SK-N-SH (cell line): ENCODE measurements at regions not wholly inside any gene's neighbourhood (a gene's known extent, or its start where the extent isn't known, plus 50 kb on each side); places are given as distances from the start of the nearest gene placed in this dataset.

Source experiments
- CTCF ChIA-PET: fragments of 300-600, 350-600 bp; formaldehyde crosslinking; extraction: SDS; loops from one replicate; lab custom pipeline; 2021; lab: Yijun Ruan, JAX
- POLR2A ChIA-PET: fragments of 350-600 bp; sonication (Branson Sonifier 250); formaldehyde crosslinking; extraction: SDS; loops from one replicate; lab custom pipeline; 2020; ENCODE audit warnings: antibody characterized with exemption, inconsistent platforms; lab: Yijun Ruan, JAX
- DNase-seq: peaks from one replicate; pipeline ENCODE4 v3.0.0; 2012
- H2AFZ ChIP-seq: fragments of 200-600 bp; sonication (generic); 2 replicates; pipeline ENCODE4 v1.8.1; 2016; ENCODE audit warnings: antibody characterized with exemption, mild to moderate bottlenecking, low read depth
- H3F3A ChIP-seq: fragments of 200-600 bp; sonication (generic); replicated peaks from 2 replicates; pipeline ENCODE3; 2016; ENCODE audit warnings: antibody characterized with exemption, mild to moderate bottlenecking; ENCODE audit not compliant: insufficient read depth
- H3K27ac ChIP-seq, 2 experiments: fragments of 200-500 bp in 1 of 2; fragments of 200-600 bp in 1 of 2; sonication (Bioruptor generic) in 1 of 2; sonication (generic), shearing (Covaris generic) in 1 of 2; 2 replicates each; pipeline versions ENCODE4 v1.5.1 to v1.6.1; 2014 to 2016; ENCODE audit warnings: low read depth in 2 of 2, inconsistent platforms in 1 of 2, low read length in 1 of 2, mild to moderate bottlenecking in 1 of 2, mixed read lengths in 1 of 2
- H3K27me3 ChIP-seq: fragments of 200-600 bp; sonication (generic), shearing (Covaris generic); 2 replicates; pipeline ENCODE4 v1.6.1; 2016; ENCODE audit warnings: mixed run types; ENCODE audit not compliant: insufficient read depth
- H3K36me3 ChIP-seq, 2 experiments: fragments of 200-500 bp in 1 of 2; fragments of 200-600 bp in 1 of 2; sonication (Bioruptor generic) in 1 of 2; sonication (generic) in 1 of 2; replicated peaks in 1 of 2; 2 replicates each; pipeline versions ENCODE3 to v1.5.1; 2014 to 2016; ENCODE audit warnings: low read length in 1 of 2, mild to moderate bottlenecking in 1 of 2; ENCODE audit not compliant: insufficient read depth in 2 of 2, control insufficient read depth in 1 of 2
- H3K4me1 ChIP-seq, 2 experiments: fragments of 200-500 bp in 1 of 2; fragments of 200-600 bp in 1 of 2; sonication (Bioruptor generic) in 1 of 2; sonication (generic), shearing (Covaris generic) in 1 of 2; 2 replicates each; pipeline versions ENCODE4 v1.5.1 to v1.6.1; 2014 to 2016; ENCODE audit warnings: low read depth in 1 of 2, low read length in 1 of 2, mixed run types in 1 of 2; ENCODE audit not compliant: insufficient read depth in 2 of 2, control insufficient read depth in 1 of 2
- H3K4me2 ChIP-seq: fragments of 200-600 bp; sonication (generic), shearing (Covaris generic); 2 replicates; pipeline ENCODE4 v1.6.1; 2017; ENCODE audit warnings: mixed run types
- H3K4me3 ChIP-seq, 2 experiments: fragments of 200-500 bp in 1 of 2; fragments of 200-600 bp in 1 of 2; sonication (Bioruptor generic) in 1 of 2; sonication (generic), shearing (Covaris generic) in 1 of 2; 2 replicates each; pipeline versions ENCODE4 v1.5.1 to v1.8.1; 2014 to 2016; ENCODE audit warnings: low read depth in 2 of 2, inconsistent platforms in 1 of 2, low read length in 1 of 2, mild to moderate bottlenecking in 1 of 2, mixed read lengths in 1 of 2, moderate library complexity in 1 of 2
- H3K79me2 ChIP-seq: fragments of 200-600 bp; sonication (generic); 2 replicates; pipeline ENCODE4 v1.8.1; 2017; ENCODE audit warnings: mild to moderate bottlenecking; ENCODE audit not compliant: insufficient read depth
- H3K9ac ChIP-seq: fragments of 200-600 bp; sonication (generic); 2 replicates; pipeline ENCODE4 v1.6.1; 2017; ENCODE audit warnings: mixed run types
- H3K9me2 ChIP-seq: fragments of 200-600 bp; sonication (generic); 2 replicates; pipeline ENCODE4 v1.6.1; 2017; ENCODE audit warnings: mixed run types
- H3K9me3 ChIP-seq: fragments of 200-600 bp; sonication (generic); 2 replicates; pipeline ENCODE4 v1.6.1; 2017; ENCODE audit warnings: mixed run types, mild to moderate bottlenecking, moderate library complexity
- H4K20me1 ChIP-seq: fragments of 200-600 bp; sonication (generic); 2 replicates; pipeline ENCODE4 v1.6.1; 2017; ENCODE audit warnings: mild to moderate bottlenecking, mixed run types; ENCODE audit not compliant: insufficient read depth
- CHD2 ChIP-seq: fragments of 150-350 bp; IDR thresholded peaks from 2 replicates; pipeline ENCODE4 v1.6.1; 2018; ENCODE audit warnings: low read length; ENCODE audit not compliant: partially characterized antibody
- ELF1 ChIP-seq: IDR thresholded peaks from 2 replicates; pipeline ENCODE4 v1.4.0; 2012
- EZH2phosphoT487 ChIP-seq: fragments of 200-600 bp; sonication (generic); IDR thresholded peaks from 2 replicates; pipeline ENCODE4 v1.6.1; 2017; ENCODE audit warnings: low read depth, mixed run types, mild to moderate bottlenecking, antibody characterized with exemption, moderate library complexity, borderline replicate concordance
- FOSL2 ChIP-seq: IDR thresholded peaks from 2 replicates; pipeline ENCODE4 v1.4.0; 2012; ENCODE audit warnings: low read depth, mild to moderate bottlenecking, moderate library complexity, borderline replicate concordance
- FOXJ3 ChIP-seq: sonication (generic); formaldehyde crosslinking; IDR thresholded peaks from 2 replicates; pipeline ENCODE4 v1.5.1; 2020; ENCODE audit warnings: mild to moderate bottlenecking, missing genetic modification reagents
- GABPA ChIP-seq: IDR thresholded peaks from 2 replicates; pipeline ENCODE4 v1.4.0; 2012; ENCODE audit warnings: low read depth, mild to moderate bottlenecking
- GATA2 ChIP-seq: sonication (generic); formaldehyde crosslinking; IDR thresholded peaks from 2 replicates; pipeline ENCODE4 v1.5.0; 2020; ENCODE audit warnings: mild to moderate bottlenecking, missing genetic modification reagents
- MXI1 ChIP-seq: IDR thresholded peaks from 2 replicates; pipeline ENCODE4 v1.6.1; 2012; ENCODE audit warnings: mild to moderate bottlenecking, low read depth, low read length, improper control_type of control experiment
- NFIC ChIP-seq: IDR thresholded peaks from 2 replicates; pipeline ENCODE4 v1.4.0; 2012; ENCODE audit warnings: borderline replicate concordance
- NRF1 ChIP-seq: IDR thresholded peaks from 2 replicates; pipeline ENCODE4 v1.6.1; 2012; ENCODE audit warnings: low read depth, mild to moderate bottlenecking, low read length
- POLR2AphosphoS5 ChIP-seq: IDR thresholded peaks from 2 replicates; pipeline ENCODE4 v1.6.1; 2012; ENCODE audit warnings: low read depth, low read length
- RAD21 ChIP-seq: IDR thresholded peaks from 2 replicates; pipeline ENCODE4 v1.6.1; 2012; ENCODE audit warnings: mild to moderate bottlenecking, low read length
- RFX5 ChIP-seq: IDR thresholded peaks from 2 replicates; pipeline ENCODE4 v1.6.1; 2012; ENCODE audit warnings: mild to moderate bottlenecking, improper control_type of control experiment, low read length
- TAF1 ChIP-seq: IDR thresholded peaks from 2 replicates; pipeline ENCODE4 v1.6.1; 2012; ENCODE audit warnings: low read depth, mild to moderate bottlenecking, low read length, moderate library complexity, borderline replicate concordance
- TCF12 ChIP-seq: IDR thresholded peaks from 2 replicates; pipeline ENCODE4 v1.4.0; 2012
- WGBS: methylation state at CpG from one replicate; pipeline ENCODE4 v1.1.6; 2017; ENCODE audit warnings: low lambda C conversion rate; 5-methylcytosine and 5-hydroxymethylcytosine counted together
- TF ChIP-seq, protein P1 (sequence below): fragments of 150-350 bp; IDR thresholded peaks from 2 replicates; pipeline ENCODE4 v1.6.1; 2017; ENCODE audit warnings: antibody characterized with exemption, low read length, low read depth, borderline replicate concordance
- TF ChIP-seq, protein P2 (sequence below): IDR thresholded peaks from 2 replicates; pipeline ENCODE4 v1.6.1; 2012; ENCODE audit warnings: mild to moderate bottlenecking, low read depth, low read length, moderate library complexity
- TF ChIP-seq, protein P3 (sequence below): fragments of 200-600 bp; sonication (generic); IDR thresholded peaks from 2 replicates; pipeline ENCODE4 v1.6.1; 2017; ENCODE audit warnings: antibody characterized with exemption, mild to moderate bottlenecking, moderate library complexity
- TF ChIP-seq, protein P4 (sequence below): IDR thresholded peaks from 2 replicates; pipeline ENCODE4 v1.4.0; 2012; ENCODE audit warnings: low read depth, borderline replicate concordance
- TF ChIP-seq, protein P5 (sequence below): fragments of 150-350 bp; IDR thresholded peaks from 2 replicates; pipeline ENCODE4 v1.6.1; 2016; ENCODE audit warnings: mild to moderate bottlenecking, low read depth, low read length

DNA sequence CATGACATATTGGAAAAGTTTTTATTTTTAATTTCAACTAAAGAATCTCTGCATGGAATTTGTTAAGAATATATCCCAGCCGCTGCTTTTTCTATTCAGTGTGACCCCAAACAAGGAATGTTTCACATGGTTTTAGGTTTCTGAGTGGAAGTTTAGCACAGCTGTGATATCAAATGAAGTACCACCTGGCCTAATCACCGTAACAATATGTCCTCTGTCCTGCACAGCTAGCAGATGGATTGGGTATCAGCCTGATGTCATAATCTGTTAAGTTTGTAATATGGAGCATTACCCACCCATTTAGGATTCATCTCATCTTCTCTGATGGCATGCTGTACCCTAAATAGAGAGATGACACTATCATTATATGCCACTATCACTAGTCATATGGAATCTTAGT is 963.7 kb upstream of the ADGRL2 start:
- TF ChIP-seq ELF1 (no peak), RAD21 (no peak), NRF1 (no peak), EZH2phosphoT487 (no peak), TCF12 (no peak), GATA2 (CRISPR knock-in tag) (no peak), FOXJ3 (CRISPR knock-in tag) (no peak), FOSL2 (no peak), RFX5 (no peak), TAF1 (no peak), GABPA (no peak), POLR2AphosphoS5 (no peak), CHD2 (no peak), MXI1 (no peak), NFIC (no peak)
- TF ChIP-seq, protein P1, sequence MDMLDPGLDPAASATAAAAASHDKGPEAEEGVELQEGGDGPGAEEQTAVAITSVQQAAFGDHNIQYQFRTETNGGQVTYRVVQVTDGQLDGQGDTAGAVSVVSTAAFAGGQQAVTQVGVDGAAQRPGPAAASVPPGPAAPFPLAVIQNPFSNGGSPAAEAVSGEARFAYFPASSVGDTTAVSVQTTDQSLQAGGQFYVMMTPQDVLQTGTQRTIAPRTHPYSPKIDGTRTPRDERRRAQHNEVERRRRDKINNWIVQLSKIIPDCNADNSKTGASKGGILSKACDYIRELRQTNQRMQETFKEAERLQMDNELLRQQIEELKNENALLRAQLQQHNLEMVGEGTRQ = no peak
- TF ChIP-seq, protein P2, sequence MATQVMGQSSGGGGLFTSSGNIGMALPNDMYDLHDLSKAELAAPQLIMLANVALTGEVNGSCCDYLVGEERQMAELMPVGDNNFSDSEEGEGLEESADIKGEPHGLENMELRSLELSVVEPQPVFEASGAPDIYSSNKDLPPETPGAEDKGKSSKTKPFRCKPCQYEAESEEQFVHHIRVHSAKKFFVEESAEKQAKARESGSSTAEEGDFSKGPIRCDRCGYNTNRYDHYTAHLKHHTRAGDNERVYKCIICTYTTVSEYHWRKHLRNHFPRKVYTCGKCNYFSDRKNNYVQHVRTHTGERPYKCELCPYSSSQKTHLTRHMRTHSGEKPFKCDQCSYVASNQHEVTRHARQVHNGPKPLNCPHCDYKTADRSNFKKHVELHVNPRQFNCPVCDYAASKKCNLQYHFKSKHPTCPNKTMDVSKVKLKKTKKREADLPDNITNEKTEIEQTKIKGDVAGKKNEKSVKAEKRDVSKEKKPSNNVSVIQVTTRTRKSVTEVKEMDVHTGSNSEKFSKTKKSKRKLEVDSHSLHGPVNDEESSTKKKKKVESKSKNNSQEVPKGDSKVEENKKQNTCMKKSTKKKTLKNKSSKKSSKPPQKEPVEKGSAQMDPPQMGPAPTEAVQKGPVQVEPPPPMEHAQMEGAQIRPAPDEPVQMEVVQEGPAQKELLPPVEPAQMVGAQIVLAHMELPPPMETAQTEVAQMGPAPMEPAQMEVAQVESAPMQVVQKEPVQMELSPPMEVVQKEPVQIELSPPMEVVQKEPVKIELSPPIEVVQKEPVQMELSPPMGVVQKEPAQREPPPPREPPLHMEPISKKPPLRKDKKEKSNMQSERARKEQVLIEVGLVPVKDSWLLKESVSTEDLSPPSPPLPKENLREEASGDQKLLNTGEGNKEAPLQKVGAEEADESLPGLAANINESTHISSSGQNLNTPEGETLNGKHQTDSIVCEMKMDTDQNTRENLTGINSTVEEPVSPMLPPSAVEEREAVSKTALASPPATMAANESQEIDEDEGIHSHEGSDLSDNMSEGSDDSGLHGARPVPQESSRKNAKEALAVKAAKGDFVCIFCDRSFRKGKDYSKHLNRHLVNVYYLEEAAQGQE = no peak
- TF ChIP-seq, protein P3, sequence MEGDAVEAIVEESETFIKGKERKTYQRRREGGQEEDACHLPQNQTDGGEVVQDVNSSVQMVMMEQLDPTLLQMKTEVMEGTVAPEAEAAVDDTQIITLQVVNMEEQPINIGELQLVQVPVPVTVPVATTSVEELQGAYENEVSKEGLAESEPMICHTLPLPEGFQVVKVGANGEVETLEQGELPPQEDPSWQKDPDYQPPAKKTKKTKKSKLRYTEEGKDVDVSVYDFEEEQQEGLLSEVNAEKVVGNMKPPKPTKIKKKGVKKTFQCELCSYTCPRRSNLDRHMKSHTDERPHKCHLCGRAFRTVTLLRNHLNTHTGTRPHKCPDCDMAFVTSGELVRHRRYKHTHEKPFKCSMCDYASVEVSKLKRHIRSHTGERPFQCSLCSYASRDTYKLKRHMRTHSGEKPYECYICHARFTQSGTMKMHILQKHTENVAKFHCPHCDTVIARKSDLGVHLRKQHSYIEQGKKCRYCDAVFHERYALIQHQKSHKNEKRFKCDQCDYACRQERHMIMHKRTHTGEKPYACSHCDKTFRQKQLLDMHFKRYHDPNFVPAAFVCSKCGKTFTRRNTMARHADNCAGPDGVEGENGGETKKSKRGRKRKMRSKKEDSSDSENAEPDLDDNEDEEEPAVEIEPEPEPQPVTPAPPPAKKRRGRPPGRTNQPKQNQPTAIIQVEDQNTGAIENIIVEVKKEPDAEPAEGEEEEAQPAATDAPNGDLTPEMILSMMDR = no peak
- TF ChIP-seq, protein P4, sequence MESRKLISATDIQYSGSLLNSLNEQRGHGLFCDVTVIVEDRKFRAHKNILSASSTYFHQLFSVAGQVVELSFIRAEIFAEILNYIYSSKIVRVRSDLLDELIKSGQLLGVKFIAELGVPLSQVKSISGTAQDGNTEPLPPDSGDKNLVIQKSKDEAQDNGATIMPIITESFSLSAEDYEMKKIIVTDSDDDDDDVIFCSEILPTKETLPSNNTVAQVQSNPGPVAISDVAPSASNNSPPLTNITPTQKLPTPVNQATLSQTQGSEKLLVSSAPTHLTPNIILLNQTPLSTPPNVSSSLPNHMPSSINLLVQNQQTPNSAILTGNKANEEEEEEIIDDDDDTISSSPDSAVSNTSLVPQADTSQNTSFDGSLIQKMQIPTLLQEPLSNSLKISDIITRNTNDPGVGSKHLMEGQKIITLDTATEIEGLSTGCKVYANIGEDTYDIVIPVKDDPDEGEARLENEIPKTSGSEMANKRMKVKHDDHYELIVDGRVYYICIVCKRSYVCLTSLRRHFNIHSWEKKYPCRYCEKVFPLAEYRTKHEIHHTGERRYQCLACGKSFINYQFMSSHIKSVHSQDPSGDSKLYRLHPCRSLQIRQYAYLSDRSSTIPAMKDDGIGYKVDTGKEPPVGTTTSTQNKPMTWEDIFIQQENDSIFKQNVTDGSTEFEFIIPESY = no peak
- TF ChIP-seq, protein P5, sequence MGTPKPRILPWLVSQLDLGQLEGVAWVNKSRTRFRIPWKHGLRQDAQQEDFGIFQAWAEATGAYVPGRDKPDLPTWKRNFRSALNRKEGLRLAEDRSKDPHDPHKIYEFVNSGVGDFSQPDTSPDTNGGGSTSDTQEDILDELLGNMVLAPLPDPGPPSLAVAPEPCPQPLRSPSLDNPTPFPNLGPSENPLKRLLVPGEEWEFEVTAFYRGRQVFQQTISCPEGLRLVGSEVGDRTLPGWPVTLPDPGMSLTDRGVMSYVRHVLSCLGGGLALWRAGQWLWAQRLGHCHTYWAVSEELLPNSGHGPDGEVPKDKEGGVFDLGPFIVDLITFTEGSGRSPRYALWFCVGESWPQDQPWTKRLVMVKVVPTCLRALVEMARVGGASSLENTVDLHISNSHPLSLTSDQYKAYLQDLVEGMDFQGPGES = no peak
- no peaks in the 10 kb centered on the region for H3F3A ChIP-seq
- H3K79me2 ChIP-seq = no peaks in the 10 kb centered on the region
- H3K9me2 ChIP-seq = no peaks in the 10 kb centered on the region; the same call in 1 of the 2 replicates
- no peak for DNase-seq
- H3K4me1 ChIP-seq = no peaks in the 10 kb centered on the region
- H3K36me3 ChIP-seq = no peaks in the 10 kb centered on the region
- 74% methylated on average over 2 of the region's 2 CpGs for WGBS
- no peaks in the 10 kb centered on the region; the same call in 1 of the 2 replicates for H3K9me3 ChIP-seq
- no peaks in the 10 kb centered on the region for H4K20me1 ChIP-seq
- H3K27ac ChIP-seq = no peak overlapping the region
- H3K4me3 ChIP-seq = no peak overlapping the region
- H3K9ac ChIP-seq = no peak overlapping the region
- no peaks in the 10 kb centered on the region for H3K27me3 ChIP-seq
- POLR2A ChIA-PET = no interaction called here
- CTCF ChIA-PET = no interaction called here
- H2AFZ ChIP-seq = no peak overlapping the region
- H3K4me2 ChIP-seq = no peak overlapping the region
